ENCODE measurements at regions not wholly inside any gene's neighbourhood (a gene's known extent, or its start where the extent isn't known, plus 50 kb on each side); places are given as distances from the start of the nearest gene placed in this dataset.

- Histone ChIP-seq H3K9me3 (ENCODE audit: control insufficient read depth, insufficient read depth, low read depth, low read length) (no peaks in the 10 kb centered on the region), H3K27ac (ENCODE audit: extremely low read depth, low read depth, low read length) (no peak overlapping the region), H3K4me3 (ENCODE audit: low read depth, low read length) (no peak overlapping the region), H3K36me3 (ENCODE audit: control insufficient read depth in 2 of 2, insufficient read depth in 1 of 2, low read length in 2 of 2) (no peaks in the 10 kb centered on the region), H3K4me1 (ENCODE audit: control insufficient read depth, insufficient read depth, low read length) (peaks cover 11% of the 10 kb centered on the region)
- POLR2A ChIA-PET: no interaction called here
- TF ChIP-seq TRIM28 (IDR thresholded peaks at IDR 0.05; ENCODE audit: borderline replicate concordance, low read length): no peak
- no peak for TF ChIP-seq ZNF501 (tag by site-specific recombination; IDR thresholded peaks at IDR 0.05)
- no peak for TF ChIP-seq SETDB1 (IDR thresholded peaks at IDR 0.05; ENCODE audit: insufficient read length, low read length)
- TF ChIP-seq KLF1 (tag by site-specific recombination; IDR thresholded peaks at IDR 0.05): no peak
- TF ChIP-seq, protein P1, sequence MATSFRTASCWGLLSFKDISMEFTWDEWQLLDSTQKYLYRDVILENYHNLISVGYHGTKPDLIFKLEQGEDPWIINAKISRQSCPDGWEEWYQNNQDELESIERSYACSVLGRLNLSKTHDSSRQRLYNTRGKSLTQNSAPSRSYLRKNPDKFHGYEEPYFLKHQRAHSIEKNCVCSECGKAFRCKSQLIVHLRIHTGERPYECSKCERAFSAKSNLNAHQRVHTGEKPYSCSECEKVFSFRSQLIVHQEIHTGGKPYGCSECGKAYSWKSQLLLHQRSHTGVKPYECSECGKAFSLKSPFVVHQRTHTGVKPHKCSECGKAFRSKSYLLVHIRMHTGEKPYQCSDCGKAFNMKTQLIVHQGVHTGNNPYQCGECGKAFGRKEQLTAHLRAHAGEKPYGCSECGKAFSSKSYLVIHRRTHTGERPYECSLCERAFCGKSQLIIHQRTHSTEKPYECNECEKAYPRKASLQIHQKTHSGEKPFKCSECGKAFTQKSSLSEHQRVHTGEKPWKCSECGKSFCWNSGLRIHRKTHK (tag by site-specific recombination; IDR thresholded peaks at IDR 0.05): no peak
- no peak for TF ChIP-seq OSR2 (tag by site-specific recombination; IDR thresholded peaks at IDR 0.05)
- no peak for TF ChIP-seq PRDM4 (tag by site-specific recombination; IDR thresholded peaks at IDR 0.05)
- TF ChIP-seq ZNF449 (tag by site-specific recombination; IDR thresholded peaks at IDR 0.05): no peak
- no peak for TF ChIP-seq ZSCAN30 (tag by site-specific recombination; IDR thresholded peaks at IDR 0.05)
- no peak for TF ChIP-seq ZNF354C (tag by site-specific recombination; IDR thresholded peaks at IDR 0.05; ENCODE audit: borderline replicate concordance, low read depth)
- TF ChIP-seq ZNF23 (tag by site-specific recombination; IDR thresholded peaks at IDR 0.05; ENCODE audit: borderline replicate concordance): no peak
- no peak for TF ChIP-seq ZFHX2 (tag by site-specific recombination; conservative IDR thresholded peaks at IDR 0.05)
- CTCF ChIA-PET: no interaction called here
These were observed 174.0 kb upstream of the PFKP start for GRCh38 chr10:2893158-2893845.

GRCh38 chr10:2891770-2892124, 175.6 kb upstream of the PFKP start:
- Histone ChIP-seq H3K4me1 (ENCODE audit: control insufficient read depth, insufficient read depth, low read length) (peaks cover 11% of the 10 kb centered on the region), H3K9me3 (ENCODE audit: control insufficient read depth, insufficient read depth, low read depth, low read length) (no peaks in the 10 kb centered on the region), H3K27ac (ENCODE audit: extremely low read depth, low read depth, low read length) (no peak overlapping the region; the same call in 1 of the 2 replicates), H3K4me3 (ENCODE audit: low read depth, low read length) (no peak overlapping the region), H3K36me3 (ENCODE audit: control insufficient read depth in 2 of 2, insufficient read depth in 1 of 2, low read length in 2 of 2) (no peaks in the 10 kb centered on the region)
- CTCF ChIA-PET: no interaction called here
- POLR2A ChIA-PET: no interaction called here
- TF ChIP-seq ZBTB8A (tag by site-specific recombination; IDR thresholded peaks at IDR 0.05) (no peak), ZNF146 (tag by site-specific recombination; IDR thresholded peaks at IDR 0.05) (no peak), ZNF280D (tag by site-specific recombination; IDR thresholded peaks at IDR 0.05) (no peak), ZNF19 (tag by site-specific recombination; IDR thresholded peaks at IDR 0.05; ENCODE audit: low read depth) (no peak), GLIS2 (tag by site-specific recombination; IDR thresholded peaks at IDR 0.05) (no peak), ZNF433 (tag by site-specific recombination; IDR thresholded peaks at IDR 0.05; ENCODE audit: low read depth) (no peak), ZNF248 (tag by site-specific recombination; IDR thresholded peaks at IDR 0.05) (no peak), ZBTB17 (tag by site-specific recombination; IDR thresholded peaks at IDR 0.05) (no peak), ZNF701 (tag by site-specific recombination; IDR thresholded peaks at IDR 0.05) (no peak), KLF16 (tag by site-specific recombination; IDR thresholded peaks at IDR 0.05) (no peak), KLF1 (tag by site-specific recombination; IDR thresholded peaks at IDR 0.05) (no peak)
- TF ChIP-seq, protein P2, sequence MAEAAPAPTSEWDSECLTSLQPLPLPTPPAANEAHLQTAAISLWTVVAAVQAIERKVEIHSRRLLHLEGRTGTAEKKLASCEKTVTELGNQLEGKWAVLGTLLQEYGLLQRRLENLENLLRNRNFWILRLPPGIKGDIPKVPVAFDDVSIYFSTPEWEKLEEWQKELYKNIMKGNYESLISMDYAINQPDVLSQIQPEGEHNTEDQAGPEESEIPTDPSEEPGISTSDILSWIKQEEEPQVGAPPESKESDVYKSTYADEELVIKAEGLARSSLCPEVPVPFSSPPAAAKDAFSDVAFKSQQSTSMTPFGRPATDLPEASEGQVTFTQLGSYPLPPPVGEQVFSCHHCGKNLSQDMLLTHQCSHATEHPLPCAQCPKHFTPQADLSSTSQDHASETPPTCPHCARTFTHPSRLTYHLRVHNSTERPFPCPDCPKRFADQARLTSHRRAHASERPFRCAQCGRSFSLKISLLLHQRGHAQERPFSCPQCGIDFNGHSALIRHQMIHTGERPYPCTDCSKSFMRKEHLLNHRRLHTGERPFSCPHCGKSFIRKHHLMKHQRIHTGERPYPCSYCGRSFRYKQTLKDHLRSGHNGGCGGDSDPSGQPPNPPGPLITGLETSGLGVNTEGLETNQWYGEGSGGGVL (tag by site-specific recombination; IDR thresholded peaks at IDR 0.05): no peak
